GM12873 (cell line): ENCODE measurements at regions not wholly inside any gene's neighbourhood (a gene's known extent, or its start where the extent isn't known, plus 50 kb on each side); places are given as distances from the start of the nearest gene placed in this dataset.

Experiments
- CTCF ChIP-seq: IDR thresholded peaks from 2 replicates; pipeline ENCODE4 v1.5.1; 2012; ENCODE audit warnings: low read depth, mild to moderate bottlenecking, moderate library complexity, low read length, control low read depth; ENCODE audit not compliant: insufficient read depth; ENCODE audit errors: missing control alignments

DNA sequence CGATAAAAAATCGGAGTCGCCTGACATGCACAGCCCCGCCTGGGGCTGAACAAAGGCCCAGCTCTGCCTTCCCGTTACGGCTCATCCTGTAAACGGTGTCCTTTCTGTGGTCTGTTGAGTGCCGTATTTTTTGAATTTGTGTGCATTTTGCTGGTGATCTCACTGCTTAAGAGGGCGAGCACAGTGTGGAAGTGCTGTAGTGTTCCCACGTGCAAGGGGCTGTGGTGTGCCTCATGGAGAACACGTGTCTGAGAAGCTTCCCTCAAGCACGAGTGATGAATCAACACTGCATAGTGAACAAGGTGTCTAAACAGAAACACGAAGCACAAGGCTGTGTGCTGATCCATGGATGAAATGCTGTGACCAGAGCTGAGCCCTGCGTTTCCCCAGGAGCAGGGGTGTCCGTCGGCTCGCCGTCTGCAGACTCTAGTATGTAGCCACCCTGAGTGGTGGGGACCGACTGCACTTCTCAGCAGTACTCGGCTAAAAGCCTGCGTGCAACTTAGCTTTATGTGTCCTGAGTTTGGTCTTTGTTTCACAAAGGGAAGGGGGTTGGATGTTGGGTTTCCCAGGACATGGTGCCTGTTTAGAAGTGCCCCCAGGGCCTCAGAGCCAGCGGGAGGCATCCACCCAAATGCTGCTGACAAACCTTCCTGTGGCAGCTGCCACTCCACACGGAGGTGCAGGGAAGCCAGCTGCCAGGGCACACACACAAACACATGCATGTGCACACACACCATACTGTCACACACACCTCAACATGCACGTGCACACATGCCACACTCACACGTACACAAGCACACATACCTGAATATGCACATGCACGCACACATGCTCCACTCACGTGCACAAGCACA lies 77.2 kb upstream of the IRX4 start:
- no peak for TF ChIP-seq CTCF

DNA sequence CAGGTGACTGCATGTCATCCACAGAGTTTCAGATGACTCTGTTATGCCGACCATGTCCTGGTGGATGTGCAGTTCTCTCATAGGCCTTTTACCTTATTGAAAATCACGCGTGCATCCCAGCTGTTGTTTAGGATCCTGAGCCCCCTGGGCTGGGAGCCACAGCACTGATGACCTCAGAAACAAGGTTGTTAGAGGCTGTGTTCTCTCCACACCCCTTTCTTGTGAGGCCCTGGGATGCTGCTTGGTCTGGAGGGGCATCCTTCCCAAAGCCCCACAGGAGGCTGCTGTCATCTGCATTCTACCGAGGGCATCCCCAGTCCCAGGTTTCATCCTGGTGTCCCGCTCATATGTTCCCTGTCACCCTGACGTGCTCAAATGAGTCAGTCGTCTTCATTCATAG lies 76.5 kb upstream of the IRX4 start:
- no peak for TF ChIP-seq CTCF

GRCh38 chr5:1958211-1959010 lies 75.7 kb upstream of the IRX4 start:
- TF ChIP-seq CTCF, result no peak

DNA sequence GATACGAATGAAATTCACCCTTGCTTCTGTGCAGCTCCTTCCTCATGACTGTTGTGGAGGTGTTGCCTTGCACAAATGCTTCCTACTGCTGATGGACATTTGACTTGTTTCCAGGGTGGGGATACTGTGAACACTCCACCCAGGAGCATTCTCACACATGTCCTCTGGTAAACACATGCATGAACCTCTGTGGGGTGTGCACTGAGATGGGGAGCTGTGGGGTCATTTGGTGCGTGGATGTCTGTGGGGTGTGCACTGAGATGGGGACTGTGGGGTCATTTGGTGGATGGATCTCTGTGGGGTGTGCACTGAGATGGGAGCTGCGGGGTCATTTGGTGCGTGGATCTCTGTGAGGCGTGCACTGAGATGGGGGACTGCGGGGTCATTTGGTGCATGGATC lies 72.9 kb upstream of the IRX4 start:
- no peak for TF ChIP-seq CTCF

- TF ChIP-seq CTCF, result no peak
Observed at GRCh38 chr5:1952444-1953099, 69.8 kb upstream of the IRX4 start.

GRCh38 chr5:1952021-1952420 lies 69.3 kb upstream of the IRX4 start:
- no peak for TF ChIP-seq CTCF
